WI38 (cell line): ENCODE measurements at regions not wholly inside any gene's neighbourhood (a gene's known extent, or its start where the extent isn't known, plus 50 kb on each side); places are given as distances from the start of the nearest gene placed in this dataset.

ENCODE experiments used
- H3K4me3 ChIP-seq: 2 replicates; pipeline ENCODE4 v1.5.1; 2011; ENCODE audit warnings: low read depth, mild to moderate bottlenecking, control low read depth, low read length
- TF ChIP-seq, protein P1 (sequence below): IDR thresholded peaks from 2 replicates; pipeline ENCODE4 v1.5.1; 2012; ENCODE audit warnings: low read depth, mild to moderate bottlenecking, control low read depth, low read length

DNA sequence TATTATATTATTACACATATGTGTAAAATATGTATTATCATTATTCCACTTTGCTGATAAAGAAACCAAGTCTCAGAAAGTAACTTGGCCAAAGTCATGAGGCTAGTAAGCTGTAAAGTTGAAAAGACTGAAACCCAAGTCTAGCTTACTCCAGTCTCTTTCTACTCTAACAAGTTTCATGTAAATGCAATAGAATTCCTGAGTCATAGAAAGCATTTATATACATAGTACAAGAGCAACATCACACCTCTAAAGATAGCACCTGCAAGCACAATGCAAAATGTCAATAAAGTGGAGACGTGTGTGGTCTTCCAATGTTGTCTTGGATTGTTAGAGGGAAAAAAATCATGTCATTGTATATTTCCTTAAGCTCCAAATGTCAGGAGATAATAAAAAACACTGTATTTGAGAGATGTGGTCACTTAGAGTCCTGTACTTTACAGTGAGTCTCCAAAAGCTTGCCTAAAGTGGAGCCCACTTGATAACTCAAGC is 430.3 kb upstream of the NRP1 start:
- H3K4me3 ChIP-seq = no peak overlapping the region
- TF ChIP-seq, protein P1, sequence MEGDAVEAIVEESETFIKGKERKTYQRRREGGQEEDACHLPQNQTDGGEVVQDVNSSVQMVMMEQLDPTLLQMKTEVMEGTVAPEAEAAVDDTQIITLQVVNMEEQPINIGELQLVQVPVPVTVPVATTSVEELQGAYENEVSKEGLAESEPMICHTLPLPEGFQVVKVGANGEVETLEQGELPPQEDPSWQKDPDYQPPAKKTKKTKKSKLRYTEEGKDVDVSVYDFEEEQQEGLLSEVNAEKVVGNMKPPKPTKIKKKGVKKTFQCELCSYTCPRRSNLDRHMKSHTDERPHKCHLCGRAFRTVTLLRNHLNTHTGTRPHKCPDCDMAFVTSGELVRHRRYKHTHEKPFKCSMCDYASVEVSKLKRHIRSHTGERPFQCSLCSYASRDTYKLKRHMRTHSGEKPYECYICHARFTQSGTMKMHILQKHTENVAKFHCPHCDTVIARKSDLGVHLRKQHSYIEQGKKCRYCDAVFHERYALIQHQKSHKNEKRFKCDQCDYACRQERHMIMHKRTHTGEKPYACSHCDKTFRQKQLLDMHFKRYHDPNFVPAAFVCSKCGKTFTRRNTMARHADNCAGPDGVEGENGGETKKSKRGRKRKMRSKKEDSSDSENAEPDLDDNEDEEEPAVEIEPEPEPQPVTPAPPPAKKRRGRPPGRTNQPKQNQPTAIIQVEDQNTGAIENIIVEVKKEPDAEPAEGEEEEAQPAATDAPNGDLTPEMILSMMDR = no peak

DNA sequence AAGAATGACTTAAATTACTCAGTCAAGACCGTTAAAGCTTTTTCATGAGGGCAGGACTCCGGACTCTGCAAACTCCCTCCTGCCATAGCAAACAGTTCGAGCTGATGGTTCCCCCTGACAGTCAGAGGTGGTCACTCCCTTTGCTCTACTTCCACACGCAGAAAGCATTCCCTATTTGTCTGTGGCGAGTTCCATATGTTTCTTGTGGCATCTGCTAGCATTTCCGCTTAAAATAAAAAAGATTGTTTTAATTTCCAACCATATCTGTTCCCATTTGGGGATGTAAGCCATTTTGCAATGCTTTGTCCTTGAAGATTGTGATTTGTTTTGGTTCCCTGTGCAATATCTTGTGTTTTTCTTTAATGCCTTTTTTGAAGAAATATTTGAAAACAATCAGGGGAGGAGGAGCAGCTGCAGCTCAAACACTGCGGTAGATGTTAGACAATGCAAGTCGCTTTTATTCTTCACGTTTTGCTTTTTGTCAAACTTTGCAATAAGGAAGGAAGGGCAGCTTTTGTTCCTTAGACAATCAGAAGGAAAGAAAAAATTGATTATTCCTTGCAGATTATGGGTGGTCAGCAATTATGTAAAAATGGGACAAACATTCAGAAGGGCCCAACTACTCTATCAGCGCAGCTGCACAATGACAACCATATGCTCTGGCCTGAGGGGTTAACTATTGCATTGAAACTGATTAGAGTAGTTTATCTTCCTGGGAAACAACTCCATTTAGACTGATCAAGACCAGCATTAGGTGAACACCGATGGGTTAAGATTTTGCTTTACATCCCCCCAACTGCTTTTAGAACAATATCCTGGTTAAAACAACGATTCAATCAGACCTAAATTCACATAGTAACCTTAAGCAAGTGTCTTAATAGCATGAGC is 425.8 kb upstream of the NRP1 start:
- no peak overlapping the region for H3K4me3 ChIP-seq
- TF ChIP-seq, protein P1 = no peak

DNA sequence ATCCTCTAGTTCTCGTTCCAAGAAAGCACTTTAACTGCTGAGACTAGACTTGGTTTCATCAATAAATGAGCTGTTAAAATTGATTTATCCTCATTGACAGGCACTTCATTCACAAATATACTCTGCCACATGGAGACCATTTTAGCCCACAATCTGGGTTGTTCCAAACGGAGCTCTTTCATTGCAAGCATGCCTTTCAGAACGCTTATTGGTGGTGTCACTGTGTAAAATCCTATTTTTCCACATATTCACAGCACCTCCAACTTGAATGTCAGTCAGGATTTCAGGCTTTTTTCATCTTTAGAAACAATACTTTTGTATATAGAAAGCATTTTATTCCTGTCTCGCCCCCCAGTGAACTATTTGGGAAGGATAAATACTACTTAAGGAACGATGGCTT is 424.7 kb upstream of the NRP1 start:
- no peak overlapping the region for H3K4me3 ChIP-seq
- TF ChIP-seq, protein P1 = no peak

DNA sequence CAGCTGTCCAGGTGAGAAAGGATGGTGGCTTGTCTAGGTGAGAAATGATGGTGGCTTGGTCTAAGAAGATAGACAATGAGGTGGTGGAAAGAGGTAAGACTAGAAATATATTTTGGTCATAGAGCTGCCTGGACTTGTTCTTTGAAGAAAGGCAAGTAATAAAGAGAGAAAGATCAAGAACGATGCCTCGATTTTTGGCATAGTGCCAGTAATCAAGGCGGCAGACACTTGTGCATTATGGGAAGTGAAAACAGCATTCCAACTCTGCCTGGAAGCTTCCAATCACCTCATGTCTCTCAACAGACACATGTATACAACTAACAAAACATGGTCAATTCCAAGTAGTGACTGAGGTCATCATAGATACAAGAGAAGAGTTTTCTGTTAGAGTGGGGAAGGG is 423.8 kb upstream of the NRP1 start:
- TF ChIP-seq, protein P1 = no peak
- H3K4me3 ChIP-seq = no peak overlapping the region

DNA sequence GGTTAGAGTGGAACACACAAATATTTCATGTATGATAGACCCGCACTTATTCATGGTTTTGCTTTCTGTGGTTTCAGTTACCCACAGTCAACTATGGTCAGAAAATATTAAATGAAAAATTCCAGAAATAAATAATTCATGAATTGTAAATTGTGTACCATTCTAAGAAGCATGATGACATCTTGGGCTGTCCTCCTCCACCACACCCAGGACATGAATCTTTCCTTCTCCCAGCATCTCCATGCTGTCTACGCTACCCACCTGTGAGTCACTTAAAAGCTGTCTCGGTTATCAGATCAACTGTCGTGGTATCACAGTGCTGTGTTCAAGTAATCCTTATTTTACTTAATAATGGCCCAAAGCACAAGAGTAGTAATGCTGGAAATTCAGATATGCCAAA is 419.6 kb upstream of the NRP1 start:
- TF ChIP-seq, protein P1 = no peak
- H3K4me3 ChIP-seq = no peak overlapping the region

DNA sequence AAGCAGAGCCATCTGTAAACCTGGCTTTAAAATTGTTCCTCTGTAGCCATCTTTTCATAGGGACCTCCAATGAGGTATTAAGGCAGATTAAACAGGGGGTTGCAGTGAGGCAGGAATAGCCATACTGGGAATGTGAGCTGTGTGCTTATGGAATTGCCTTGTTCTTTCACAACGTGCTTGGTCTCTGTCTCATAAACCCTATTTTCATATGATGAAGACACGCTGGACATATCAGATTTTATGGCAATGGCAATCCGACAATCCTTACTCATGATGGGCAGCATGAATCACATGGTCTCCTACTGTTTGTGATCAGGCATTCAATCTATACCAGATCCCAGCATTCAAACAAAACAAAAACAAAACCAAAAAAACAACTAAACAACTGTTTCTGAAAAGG is 418.9 kb upstream of the NRP1 start:
- no peak overlapping the region for H3K4me3 ChIP-seq
- TF ChIP-seq, protein P1 = no peak

DNA sequence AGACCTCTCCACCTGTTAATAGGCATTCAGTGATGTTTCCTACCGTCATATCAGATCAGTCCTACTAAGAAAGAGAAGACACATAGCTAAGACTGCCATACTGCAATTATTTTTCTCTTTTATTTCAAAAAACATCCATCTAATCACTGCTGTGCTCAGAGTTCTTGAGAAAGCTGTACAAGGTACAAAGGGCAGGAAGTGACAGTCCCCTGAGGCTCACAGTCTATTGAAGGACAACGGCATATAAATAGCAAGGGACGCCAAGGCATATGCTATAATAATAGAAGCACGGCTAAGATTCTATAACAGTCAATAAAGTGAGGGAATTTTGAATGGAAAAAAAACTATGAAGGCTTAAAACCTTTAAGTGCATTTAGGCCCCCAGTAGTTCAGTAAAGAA is 415.3 kb upstream of the NRP1 start:
- H3K4me3 ChIP-seq = no peak overlapping the region
- TF ChIP-seq, protein P1 = no peak
